Transverse colon (tissue), 4 donors: ENCODE measurements at regions not wholly inside any gene's neighbourhood (a gene's known extent, or its start where the extent isn't known, plus 50 kb on each side); places are given as distances from the start of the nearest gene placed in this dataset.

Source experiments
- DNase-seq: peaks from one replicate; pipeline ENCODE4 v3.0.0-alpha.2; 2019
- H3K27ac ChIP-seq, 4 donors: fragments of 200-600 bp; sonication (generic); 2 replicates each; pipeline ENCODE4 v1.5.1; 2016 to 2018; ENCODE audit warnings: inconsistent platforms in 4 of 4
- H3K27me3 ChIP-seq: fragments of 200-600 bp; sonication (generic); 2 replicates; pipeline ENCODE4 v1.5.1; 2017; ENCODE audit warnings: inconsistent platforms
- H3K36me3 ChIP-seq, 4 donors: fragments of 200-600 bp; sonication (generic); 2 replicates each; pipeline ENCODE4 v1.5.1; 2017 to 2019; ENCODE audit warnings: inconsistent platforms in 4 of 4
- H3K4me1 ChIP-seq, 4 donors: fragments of 200-600 bp; sonication (generic); 2 replicates each; pipeline ENCODE4 v1.5.1; 2017 to 2020; ENCODE audit warnings: inconsistent platforms in 4 of 4
- H3K4me3 ChIP-seq, 4 donors: fragments of 200-600 bp; sonication (generic); 1 replicate in 1 of 4; 2 replicates in 3 of 4; pipeline versions ENCODE4 v1.5.1 to v1.6.1; 2017 to 2019; ENCODE audit warnings: inconsistent platforms in 4 of 4
- H3K9me3 ChIP-seq, 2 donors: fragments of 200-600 bp; sonication (generic); 2 replicates each; pipeline ENCODE4 v1.5.1; 2017 to 2019; ENCODE audit warnings: inconsistent platforms in 2 of 2
- CTCF ChIP-seq, 5 experiments: fragments of 200-600 bp in 3 of 5; fragments of 450-650 bp in 2 of 5; sonication (generic) in 3 of 5; IDR thresholded peaks; 1 replicate in 2 of 5; 2 replicates in 3 of 5; pipeline ENCODE4 v1.5.1; 2016 to 2017; ENCODE audit warnings: antibody characterized with exemption in 5 of 5, inconsistent platforms in 3 of 5, mild to moderate bottlenecking in 2 of 5, moderate library complexity in 1 of 5
- EP300 ChIP-seq: sonication (generic); formaldehyde crosslinking; IDR thresholded peaks from one replicate; pipeline ENCODE4 v1.6.1; 2017; ENCODE audit warnings: antibody characterized with exemption, low read depth
- POLR2A ChIP-seq: fragments of 450-650 bp; IDR thresholded peaks from one replicate; pipeline ENCODE4 v1.6.1; 2016; ENCODE audit warnings: antibody characterized with exemption, mild to moderate bottlenecking, moderate library complexity
- POLR2AphosphoS5 ChIP-seq, 3 donors: sonication (generic); formaldehyde crosslinking; IDR thresholded peaks; one replicate each; pipeline ENCODE4 v1.6.1; 2016; ENCODE audit warnings: antibody characterized with exemption in 3 of 3
- WGBS, 2 donors: methylation state at CpG; one replicate each; pipeline ENCODE4 v1.1.5; 2018; ENCODE audit warnings: low coverage in 1 of 2; 5-methylcytosine and 5-hydroxymethylcytosine counted together
- in situ Hi-C, 4 donors: fragments of 200-750 bp; cut with MboI; loops; one replicate each; pipeline versions ENCODE4 v1.15.0 to v1.15.1; 2017; ENCODE audit warnings: low sequenced_read_pairs in 3 of 4, low pct_ligation_motif_present in 1 of 4, low pct_unique_long_range_greater_than_20kb in 1 of 4
- intact Hi-C: fragments of 100-400 bp; cut with DNase I; formaldehyde crosslinking; loops from one replicate; pipeline ENCODE4 v1.15.1; 2023; ENCODE audit warnings: low total_unique reads

GRCh38 chr18:24536326-24536725 lies 75.9 kb downstream of the HRH4 start:
- Histone ChIP-seq H3K9me3 (no peaks in the 10 kb centered on the region), H3K36me3 (no peaks in the 10 kb centered on the region), H3K4me3 (no peak overlapping the region), H3K27me3 (peaks cover 6% of the 10 kb centered on the region), H3K4me1 (peaks cover 0 to 6% (median 0%) of the 10 kb centered on the region in 4 donors), H3K27ac (no peak overlapping the region)
- in situ Hi-C loops = no loop called here
- DNase-seq = no peak
- no peak for TF ChIP-seq EP300
- no peak for TF ChIP-seq CTCF (IDR thresholded peaks at IDR 0.05)
- 56 to 61% methylated on average over 4 of the region's 4 CpGs for WGBS, 2 donors
- intact Hi-C loops = no loop called here

- Histone ChIP-seq H3K36me3 (no peaks in the 10 kb centered on the region), H3K9me3 (no peaks in the 10 kb centered on the region), H3K4me3 (no peak overlapping the region), H3K27me3 (peaks cover 6% of the 10 kb centered on the region), H3K4me1 (peaks cover 0 to 6% (median 0%) of the 10 kb centered on the region in 4 donors), H3K27ac (no peak overlapping the region)
- WGBS, 2 donors = 71 to 87% methylated on average over 1 of the region's 1 CpG
- in situ Hi-C loops (no loop called here), intact Hi-C loops (no loop called here)
- TF ChIP-seq EP300 (no peak), POLR2AphosphoS5 (IDR thresholded peaks at IDR 0.05) (no peak), CTCF (IDR thresholded peaks at IDR 0.05) (no peak), POLR2A (no peak)
- DNase-seq = no peak
Measured at GRCh38 chr18:24536834-24537233, 76.4 kb downstream of the HRH4 start.

- no peaks in the 10 kb centered on the region for H3K9me3 ChIP-seq
- no peak for TF ChIP-seq EP300
- no peak for DNase-seq
- in situ Hi-C loops (no loop called here), intact Hi-C loops (no loop called here)
- 37 to 45% methylated on average over 4 to 5 of the region's 5 CpGs for WGBS, 2 donors
- no peak overlapping the region for H3K27ac ChIP-seq
- no peaks in the 10 kb centered on the region for H3K36me3 ChIP-seq
- no peaks in the 10 kb centered on the region for H3K27me3 ChIP-seq
- peaks cover 0 to 6% (median 0%) of the 10 kb centered on the region in 4 donors for H3K4me1 ChIP-seq
- no peak overlapping the region for H3K4me3 ChIP-seq
Measured at GRCh38 chr18:24538414-24539264, 78.2 kb downstream of the HRH4 start.

GRCh38 chr18:24539866-24540617 lies 79.6 kb downstream of the HRH4 start:
- Histone ChIP-seq H3K27ac (no peak overlapping the region), H3K4me1 (peaks cover 0 to 6% (median 0%) of the 10 kb centered on the region in 4 donors), H3K36me3 (no peaks in the 10 kb centered on the region), H3K9me3 (no peaks in the 10 kb centered on the region), H3K27me3 (no peaks in the 10 kb centered on the region), H3K4me3 (no peak overlapping the region)
- DNase-seq = no peak
- 51 to 62% methylated on average over 4 of the region's 4 CpGs for WGBS, 2 donors
- intact Hi-C loops = loop anchor here (5.0 kb wide), 1 partner anchor 1602 kb away; no protein-coding TSS in a partner anchor
- TF ChIP-seq CTCF (IDR thresholded peaks at IDR 0.05) = no peak
- no peak for TF ChIP-seq POLR2A
- TF ChIP-seq EP300 = no peak
- no peak for TF ChIP-seq POLR2AphosphoS5 (IDR thresholded peaks at IDR 0.05)
- in situ Hi-C loops = no loop called here
